ENCODE measurements at regions not wholly inside any gene's neighbourhood (a gene's known extent, or its start where the extent isn't known, plus 50 kb on each side); places are given as distances from the start of the nearest gene placed in this dataset.
A peak's percentile ranks its signal among the peaks of the same experiment; 100 is the strongest.

DNA sequence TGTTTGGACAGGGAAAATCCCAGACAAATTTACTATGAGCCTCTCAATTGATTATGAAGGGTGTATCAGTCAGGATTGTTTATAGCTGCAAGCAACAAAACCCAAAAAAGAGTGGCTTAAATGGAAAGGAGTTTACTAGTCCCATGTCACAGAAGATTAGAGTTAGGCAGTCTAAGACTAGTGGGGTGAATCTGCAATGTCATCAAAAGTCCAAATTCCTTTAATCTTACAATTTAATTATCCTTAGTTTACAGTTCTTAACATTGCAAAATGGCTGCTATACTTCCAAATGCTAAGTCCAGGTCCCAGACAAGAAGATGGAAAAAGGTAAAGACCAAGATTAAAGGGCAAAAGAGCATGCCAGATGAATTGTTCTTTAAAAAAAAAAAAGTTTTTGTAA is 143.6 kb downstream of the CD47 start:
- in situ Hi-C loops (cut with MboI; ENCODE audit: low sequenced_read_pairs in 4 of 4): loop anchor here in 2 of 4 donors (25.0 kb wide), 2 partner anchors 465 to 710 kb away; no protein-coding TSS in a partner anchor
- intact Hi-C loops (cut with DNase I; ENCODE audit: low total_unique reads): no loop called here

GRCh38 chr3:107946700-107947099 is 144.1 kb downstream of the CD47 start:
- ATAC-seq: no peak

More for the DNA sequence above, 143.6 kb downstream of the CD47 start:
- no peaks in the 10 kb centered on the region for H3K36me3 ChIP-seq
- no peaks in the 10 kb centered on the region for H3K4me1 ChIP-seq
- DNase-seq (no peak), ATAC-seq (no peak)
- TF ChIP-seq, protein P1, sequence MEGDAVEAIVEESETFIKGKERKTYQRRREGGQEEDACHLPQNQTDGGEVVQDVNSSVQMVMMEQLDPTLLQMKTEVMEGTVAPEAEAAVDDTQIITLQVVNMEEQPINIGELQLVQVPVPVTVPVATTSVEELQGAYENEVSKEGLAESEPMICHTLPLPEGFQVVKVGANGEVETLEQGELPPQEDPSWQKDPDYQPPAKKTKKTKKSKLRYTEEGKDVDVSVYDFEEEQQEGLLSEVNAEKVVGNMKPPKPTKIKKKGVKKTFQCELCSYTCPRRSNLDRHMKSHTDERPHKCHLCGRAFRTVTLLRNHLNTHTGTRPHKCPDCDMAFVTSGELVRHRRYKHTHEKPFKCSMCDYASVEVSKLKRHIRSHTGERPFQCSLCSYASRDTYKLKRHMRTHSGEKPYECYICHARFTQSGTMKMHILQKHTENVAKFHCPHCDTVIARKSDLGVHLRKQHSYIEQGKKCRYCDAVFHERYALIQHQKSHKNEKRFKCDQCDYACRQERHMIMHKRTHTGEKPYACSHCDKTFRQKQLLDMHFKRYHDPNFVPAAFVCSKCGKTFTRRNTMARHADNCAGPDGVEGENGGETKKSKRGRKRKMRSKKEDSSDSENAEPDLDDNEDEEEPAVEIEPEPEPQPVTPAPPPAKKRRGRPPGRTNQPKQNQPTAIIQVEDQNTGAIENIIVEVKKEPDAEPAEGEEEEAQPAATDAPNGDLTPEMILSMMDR (IDR thresholded peaks at IDR 0.05 in 4 of 5, conservative IDR thresholded peaks at IDR 0.05 in 1 of 5): no peak
- TF ChIP-seq POLR2A (IDR thresholded peaks at IDR 0.05): no peak
- no peaks in the 10 kb centered on the region for H3K9me3 ChIP-seq
- no peak overlapping the region for H3K4me3 ChIP-seq
- no peaks in the 10 kb centered on the region for H3K27me3 ChIP-seq
- H3K27ac ChIP-seq: no peak overlapping the region

DNA sequence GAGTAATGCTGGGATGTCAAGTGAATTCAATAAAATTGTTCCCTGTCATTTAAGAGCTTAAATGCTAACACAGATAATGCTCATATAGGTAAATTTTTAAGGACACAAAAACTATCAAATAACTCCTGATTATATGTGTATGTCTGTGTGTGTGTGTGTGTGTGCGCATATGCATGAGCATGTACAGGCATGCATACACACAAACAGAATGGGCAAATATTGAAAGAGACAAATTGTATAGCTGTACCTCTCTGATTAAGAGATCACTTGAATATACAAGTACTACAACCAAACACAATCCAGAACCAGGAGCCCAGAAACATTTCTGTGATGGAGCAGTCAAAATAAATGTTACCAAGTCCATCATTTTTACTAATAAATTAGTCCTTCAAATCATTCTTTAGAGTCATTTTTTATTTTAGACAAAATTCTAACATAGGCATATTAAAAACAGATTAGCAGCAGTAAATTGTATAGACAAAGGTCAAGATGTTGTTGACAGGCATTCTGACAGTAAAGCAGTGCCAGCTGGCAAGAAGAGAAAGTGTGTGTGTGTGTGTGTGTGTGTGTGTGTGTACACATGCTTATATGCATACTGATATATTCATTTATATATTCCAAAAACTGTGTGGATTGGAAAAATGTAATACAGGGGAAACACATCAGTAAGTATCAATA is 145.3 kb downstream of the CD47 start:
- ATAC-seq (no peak), DNase-seq (no peak)
- in situ Hi-C loops (cut with MboI; ENCODE audit: low sequenced_read_pairs in 4 of 4) (loop anchor here in 2 of 4 donors (25.0 kb wide), 2 partner anchors 467 to 708 kb away; no protein-coding TSS in a partner anchor), intact Hi-C loops (cut with DNase I; ENCODE audit: low total_unique reads) (no loop called here)
- H3K9me3 ChIP-seq: no peaks in the 10 kb centered on the region
- H3K36me3 ChIP-seq: no peaks in the 10 kb centered on the region
- H3K4me3 ChIP-seq: no peak overlapping the region
- TF ChIP-seq, protein P1 (IDR thresholded peaks at IDR 0.05 in 4 of 5, conservative IDR thresholded peaks at IDR 0.05 in 1 of 5): no peak
- H3K27me3 ChIP-seq: no peaks in the 10 kb centered on the region
- H3K27ac ChIP-seq: no peak overlapping the region
- no peaks in the 10 kb centered on the region for H3K4me1 ChIP-seq

More at GRCh38 chr3:107946700-107947099, 144.1 kb downstream of the CD47 start:
- no peaks in the 10 kb centered on the region for H3K36me3 ChIP-seq
- no peaks in the 10 kb centered on the region for H3K27me3 ChIP-seq
- H3K4me1 ChIP-seq: no peaks in the 10 kb centered on the region
- TF ChIP-seq, protein P1 (IDR thresholded peaks at IDR 0.05 in 4 of 5, conservative IDR thresholded peaks at IDR 0.05 in 1 of 5): no peak
- no peak overlapping the region for H3K27ac ChIP-seq
- no peaks in the 10 kb centered on the region for H3K9me3 ChIP-seq
- DNase-seq: no peak
- no peak overlapping the region for H3K4me3 ChIP-seq
- intact Hi-C loops (cut with DNase I; ENCODE audit: low total_unique reads): no loop called here
- in situ Hi-C loops (cut with MboI; ENCODE audit: low sequenced_read_pairs in 4 of 4): loop anchor here in 2 of 4 donors (25.0 kb wide), 2 partner anchors 466 to 709 kb away; no protein-coding TSS in a partner anchor

GRCh38 chr3:107943786-107944523 is 146.9 kb downstream of the CD47 start:
- no peaks in the 10 kb centered on the region for H3K9me3 ChIP-seq
- TF ChIP-seq, protein P1 (IDR thresholded peaks at IDR 0.05 in 4 of 5, conservative IDR thresholded peaks at IDR 0.05 in 1 of 5): no peak
- no peak for TF ChIP-seq POLR2A (IDR thresholded peaks at IDR 0.05)
- H3K36me3 ChIP-seq: no peaks in the 10 kb centered on the region
- H3K27me3 ChIP-seq: no peaks in the 10 kb centered on the region
- H3K4me1 ChIP-seq: no peaks in the 10 kb centered on the region
- DNase-seq (no peak), ATAC-seq (peak in 1 of 2 donors; percentile 33)
- intact Hi-C loops (cut with DNase I; ENCODE audit: low total_unique reads) (no loop called here), in situ Hi-C loops (cut with MboI; ENCODE audit: low sequenced_read_pairs in 4 of 4) (loop anchor here in 2 of 4 donors (25.0 kb wide), 2 partner anchors 468 to 707 kb away; no protein-coding TSS in a partner anchor)
- no peak overlapping the region for H3K4me3 ChIP-seq
- no peak overlapping the region for H3K27ac ChIP-seq

All from gastrocnemius medialis (tissue), 4 donors.